ENCODE measurements at regions not wholly inside any gene's neighbourhood (a gene's known extent, or its start where the extent isn't known, plus 50 kb on each side); places are given as distances from the start of the nearest gene placed in this dataset.
A peak's percentile ranks its signal among the peaks of the same experiment; 100 is the strongest.

- peak in 1 of 2 donors; percentile 35 for DNase-seq (ENCODE audit: low read depth in 2 of 2, low spot score in 1 of 2)
These were observed 62.5 kb upstream of the ITGA1 start for GRCh38 chr5:52725065-52725746.

- DNase-seq (ENCODE audit: low read depth in 2 of 2, low spot score in 1 of 2) = no peak
These were observed 61.9 kb upstream of the ITGA1 start for GRCh38 chr5:52725808-52726207.

GRCh38 chr5:52727020-52727419 is 60.7 kb upstream of the ITGA1 start:
- no peak for DNase-seq (ENCODE audit: low read depth in 2 of 2, low spot score in 1 of 2)

GRCh38 chr5:52727576-52727975 is 60.1 kb upstream of the ITGA1 start:
- no peak for DNase-seq (ENCODE audit: low read depth in 2 of 2, low spot score in 1 of 2)

GRCh38 chr5:52728224-52728623 is 59.5 kb upstream of the ITGA1 start:
- no peak for DNase-seq (ENCODE audit: low read depth in 2 of 2, low spot score in 1 of 2)

- DNase-seq (ENCODE audit: low read depth in 2 of 2, low spot score in 1 of 2) = no peak
These were observed 59.0 kb upstream of the ITGA1 start for GRCh38 chr5:52728686-52729085.

GRCh38 chr5:52731274-52732027 is 56.3 kb upstream of the ITGA1 start:
- DNase-seq (ENCODE audit: low read depth in 2 of 2, low spot score in 1 of 2) = no peak

- DNase-seq (ENCODE audit: low read depth in 2 of 2, low spot score in 1 of 2) = no peak
These were observed 53.2 kb upstream of the ITGA1 start for GRCh38 chr5:52734557-52734956.

- no peak for DNase-seq (ENCODE audit: low read depth in 2 of 2, low spot score in 1 of 2)
These were observed 52.6 kb upstream of the ITGA1 start for GRCh38 chr5:52735139-52735538.

All from stimulated activated CD8-positive, alpha-beta memory T cell treated with anti-CD3 and anti-CD28 coated beads, Interleukin-4, amount 100 ng/mL, for 1 hour (primary cell).